Gastrocnemius medialis (tissue), 4 donors: ENCODE measurements at regions not wholly inside any gene's neighbourhood (a gene's known extent, or its start where the extent isn't known, plus 50 kb on each side); places are given as distances from the start of the nearest gene placed in this dataset.

Source experiments
- CTCF ChIP-seq, 5 experiments: fragments of 450-650 bp in 3 of 5; fragments of 200-600 bp in 2 of 5; sonication (generic) in 2 of 5; IDR thresholded peaks in 4 of 5; conservative IDR thresholded peaks in 1 of 5; 1 replicate in 4 of 5; 2 replicates in 1 of 5; pipeline ENCODE4 v1.5.1; 2016 to 2019; ENCODE audit warnings: antibody characterized with exemption in 5 of 5, mild to moderate bottlenecking in 3 of 5, moderate library complexity in 3 of 5
- POLR2A ChIP-seq, 2 donors: fragments of 450-650 bp; IDR thresholded peaks; one replicate each; pipeline ENCODE4 v1.6.1; 2017; ENCODE audit warnings: antibody characterized with exemption in 2 of 2, mild to moderate bottlenecking in 2 of 2, moderate library complexity in 2 of 2

GRCh38 chr20:39822667-39823066 is 860.5 kb downstream of the DHX35 start:
- TF ChIP-seq POLR2A (IDR thresholded peaks at IDR 0.05) (no peak), CTCF (IDR thresholded peaks at IDR 0.05 in 4 of 5, conservative IDR thresholded peaks at IDR 0.05 in 1 of 5) (no peak)
